Coronary artery (tissue), 2 donors: ENCODE measurements at regions not wholly inside any gene's neighbourhood (a gene's known extent, or its start where the extent isn't known, plus 50 kb on each side); places are given as distances from the start of the nearest gene placed in this dataset.

Experiments used
- DNase-seq: peaks from one replicate; pipeline ENCODE4 v3.0.0-alpha.2; 2017; ENCODE audit warnings: low spot score
- H3K27ac ChIP-seq, 2 donors: fragments of 200-600 bp; sonication (generic); one replicate each; pipeline ENCODE4 v1.5.1; 2016 to 2019
- H3K4me3 ChIP-seq: fragments of 200-600 bp; sonication (generic); 2 replicates; pipeline ENCODE4 v1.5.1; 2016; ENCODE audit warnings: mild to moderate bottlenecking, moderate library complexity
- TF ChIP-seq, protein P1 (sequence below): fragments of 200-600 bp; sonication (generic); IDR thresholded peaks from one replicate; pipeline ENCODE4 v1.5.1; 2019; ENCODE audit warnings: antibody characterized with exemption

DNA sequence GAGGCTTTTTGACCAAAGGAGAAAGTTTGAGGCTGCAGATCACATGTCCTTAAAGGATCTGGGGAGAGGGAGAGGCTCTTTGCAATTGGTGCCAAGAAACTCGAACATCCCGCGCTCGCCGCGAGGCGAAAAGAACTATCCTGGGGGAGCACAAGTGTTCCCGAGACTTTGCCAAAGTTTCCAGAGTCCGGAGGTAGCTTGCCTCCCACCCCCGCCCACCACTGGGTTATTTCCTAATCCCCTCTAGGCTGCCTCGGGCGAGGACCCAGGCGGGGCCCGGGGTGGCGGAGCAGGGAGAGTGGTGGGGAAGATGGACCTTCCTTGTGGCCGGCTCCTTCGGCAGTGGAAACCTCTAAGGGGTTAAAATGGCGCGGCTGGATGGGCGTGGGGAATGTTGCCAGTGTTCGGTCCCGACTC is 114.5 kb downstream of the KCNRG start:
- peak overlapping the region; percentile 37 to 78 for H3K27ac ChIP-seq
- H3K4me3 ChIP-seq: peak overlapping the region; percentile 69
- peak; percentile 76 for DNase-seq
- TF ChIP-seq, protein P1, sequence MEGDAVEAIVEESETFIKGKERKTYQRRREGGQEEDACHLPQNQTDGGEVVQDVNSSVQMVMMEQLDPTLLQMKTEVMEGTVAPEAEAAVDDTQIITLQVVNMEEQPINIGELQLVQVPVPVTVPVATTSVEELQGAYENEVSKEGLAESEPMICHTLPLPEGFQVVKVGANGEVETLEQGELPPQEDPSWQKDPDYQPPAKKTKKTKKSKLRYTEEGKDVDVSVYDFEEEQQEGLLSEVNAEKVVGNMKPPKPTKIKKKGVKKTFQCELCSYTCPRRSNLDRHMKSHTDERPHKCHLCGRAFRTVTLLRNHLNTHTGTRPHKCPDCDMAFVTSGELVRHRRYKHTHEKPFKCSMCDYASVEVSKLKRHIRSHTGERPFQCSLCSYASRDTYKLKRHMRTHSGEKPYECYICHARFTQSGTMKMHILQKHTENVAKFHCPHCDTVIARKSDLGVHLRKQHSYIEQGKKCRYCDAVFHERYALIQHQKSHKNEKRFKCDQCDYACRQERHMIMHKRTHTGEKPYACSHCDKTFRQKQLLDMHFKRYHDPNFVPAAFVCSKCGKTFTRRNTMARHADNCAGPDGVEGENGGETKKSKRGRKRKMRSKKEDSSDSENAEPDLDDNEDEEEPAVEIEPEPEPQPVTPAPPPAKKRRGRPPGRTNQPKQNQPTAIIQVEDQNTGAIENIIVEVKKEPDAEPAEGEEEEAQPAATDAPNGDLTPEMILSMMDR: no peak

DNA sequence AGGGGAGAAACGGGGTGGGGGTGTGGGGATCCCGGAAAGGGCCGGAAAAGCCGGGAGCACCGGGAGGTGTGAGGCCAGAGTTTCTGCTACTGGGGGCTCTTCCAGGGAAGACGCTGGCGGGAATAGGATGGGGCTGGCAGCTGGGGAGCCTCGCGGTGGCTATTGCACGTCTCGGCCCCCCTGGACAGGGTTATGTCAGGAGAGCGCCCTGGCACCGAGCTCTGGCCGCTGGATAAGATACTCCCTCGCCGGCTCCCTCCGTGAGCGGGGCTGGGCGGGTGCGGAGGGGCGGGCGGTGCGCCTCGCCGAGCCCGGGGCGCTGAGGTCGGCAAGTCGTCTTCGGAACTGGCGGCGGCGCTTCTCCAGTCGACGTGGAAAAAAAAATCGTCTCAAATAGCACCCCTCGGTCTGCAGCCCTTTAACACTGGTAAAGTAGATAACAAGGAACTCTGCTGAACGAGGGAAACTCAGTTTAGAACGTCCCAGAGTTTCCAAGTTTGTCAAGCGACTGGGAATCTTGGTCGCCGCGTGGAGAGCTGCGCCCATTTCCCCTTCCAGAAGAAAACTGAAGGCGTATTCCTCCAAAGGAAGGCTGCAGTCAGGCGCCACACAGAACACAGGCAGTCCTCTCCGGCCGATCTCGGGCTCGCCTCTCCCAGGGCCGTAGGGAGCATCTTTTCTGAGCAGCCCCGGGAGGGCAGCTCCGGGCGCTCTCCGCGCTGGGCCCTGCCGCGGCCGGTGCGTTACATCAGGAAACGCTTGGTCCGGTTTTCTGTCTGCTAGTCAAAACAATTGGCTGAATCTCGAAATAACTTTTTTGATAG is 115.1 kb downstream of the KCNRG start:
- TF ChIP-seq, protein P1: no peak
- peak overlapping the region; percentile 69 for H3K4me3 ChIP-seq
- peak overlapping the region; percentile 37 to 78 for H3K27ac ChIP-seq
- peak; percentile 80 for DNase-seq

DNA sequence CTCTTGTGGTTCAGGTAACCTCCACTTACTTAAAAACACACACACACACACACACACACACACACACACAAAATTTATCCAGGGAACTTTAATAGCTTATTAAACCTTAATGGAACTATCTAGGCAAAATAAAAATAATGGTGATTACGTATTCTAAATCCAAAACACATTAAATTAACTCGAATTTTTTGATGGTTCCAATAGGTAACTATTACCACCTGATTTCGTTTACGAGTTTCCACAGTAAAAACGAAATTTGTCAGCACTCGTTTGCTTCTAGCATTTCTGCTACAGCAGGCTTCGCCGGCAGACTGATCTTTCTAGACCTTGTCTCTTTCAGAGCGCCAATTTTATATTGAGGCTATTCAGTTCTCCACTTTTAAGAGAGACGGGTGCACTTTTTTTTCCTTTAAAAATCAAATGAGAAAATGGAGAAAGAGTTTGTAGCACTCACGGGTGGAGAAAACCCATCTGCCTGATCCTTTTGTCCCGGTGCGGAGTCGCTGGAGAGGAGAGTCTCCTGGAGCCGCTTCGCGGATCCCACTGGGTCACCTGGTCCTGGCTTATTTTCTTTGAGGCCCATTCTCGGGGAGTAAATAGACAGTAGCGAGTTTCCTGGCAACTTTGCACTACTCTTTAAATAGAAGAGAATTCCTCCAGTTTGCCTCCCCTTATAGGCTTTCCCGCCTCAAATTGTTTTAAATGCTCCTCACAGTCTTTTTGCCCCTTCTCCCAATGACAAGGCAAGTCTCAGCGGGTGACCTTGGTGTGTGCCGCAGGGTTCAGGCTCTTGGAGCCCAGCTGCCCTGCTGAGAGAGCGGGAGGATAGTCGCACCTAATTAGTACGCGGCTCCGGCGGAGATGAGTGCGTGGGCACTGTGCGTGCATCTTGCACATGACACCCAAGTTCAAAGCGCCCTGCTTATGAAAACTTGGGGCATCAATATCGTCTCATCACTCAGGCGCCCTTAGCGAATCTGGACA is 117.0 kb downstream of the KCNRG start:
- H3K4me3 ChIP-seq: no peak overlapping the region
- TF ChIP-seq, protein P1: no peak
- H3K27ac ChIP-seq: no peak overlapping the region
- no peak for DNase-seq

DNA sequence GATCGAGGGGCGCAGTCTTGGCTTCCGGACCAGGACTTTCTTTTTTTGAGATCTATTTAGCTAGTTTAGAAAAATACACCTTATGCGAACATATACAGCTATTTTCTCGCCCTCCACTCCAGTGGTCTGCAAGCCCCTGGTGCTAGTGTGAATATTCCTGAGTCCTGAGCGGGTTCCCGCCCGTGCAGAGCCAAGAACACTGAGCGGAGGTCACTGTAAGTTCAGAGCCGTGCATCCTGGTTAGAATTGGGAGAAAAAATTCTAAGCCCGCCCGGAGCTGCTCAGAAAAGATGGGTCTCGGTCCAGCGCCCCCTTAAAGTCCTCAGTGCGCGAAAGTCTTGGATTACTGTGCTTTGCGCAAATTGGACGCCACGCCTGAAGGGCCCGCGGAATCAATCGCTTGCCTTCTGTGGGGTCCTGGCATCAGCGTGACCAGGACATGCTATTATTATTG is 117.7 kb downstream of the KCNRG start:
- Histone ChIP-seq H3K4me3 (no peak overlapping the region), H3K27ac (no peak overlapping the region)
- no peak for DNase-seq
- TF ChIP-seq, protein P1: no peak

DNA sequence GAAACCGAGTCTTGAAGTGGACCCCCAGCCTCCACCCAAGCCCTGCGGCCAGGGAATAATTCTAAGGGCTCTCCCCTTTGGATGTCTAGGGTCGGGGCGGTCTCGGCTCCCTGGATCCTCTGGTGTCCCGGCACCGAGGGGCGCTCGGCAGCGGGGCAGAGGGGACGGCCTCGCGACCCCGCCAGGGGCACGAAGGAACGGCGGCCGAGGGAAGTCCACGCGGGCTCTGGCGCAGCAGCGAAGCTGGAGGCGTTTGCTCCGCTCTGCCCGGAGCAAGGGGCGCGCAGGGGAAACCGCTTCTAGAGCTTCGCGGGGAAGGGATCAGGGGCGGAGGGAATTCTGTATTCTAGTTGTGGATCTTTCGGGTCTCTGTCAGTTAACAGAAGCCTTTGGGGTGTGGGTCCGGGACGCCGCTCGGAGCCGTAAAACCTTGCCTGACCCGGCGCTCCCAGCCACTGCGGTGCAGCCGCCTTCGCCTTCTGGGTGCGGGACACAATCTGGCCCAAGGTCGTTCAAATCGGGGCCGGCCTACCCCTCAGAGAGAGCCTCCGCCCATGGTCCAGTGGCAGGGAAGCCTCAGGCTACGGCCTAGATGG is 118.2 kb downstream of the KCNRG start:
- Histone ChIP-seq H3K4me3 (no peak overlapping the region), H3K27ac (no peak overlapping the region)
- TF ChIP-seq, protein P1: no peak
- DNase-seq: no peak

DNA sequence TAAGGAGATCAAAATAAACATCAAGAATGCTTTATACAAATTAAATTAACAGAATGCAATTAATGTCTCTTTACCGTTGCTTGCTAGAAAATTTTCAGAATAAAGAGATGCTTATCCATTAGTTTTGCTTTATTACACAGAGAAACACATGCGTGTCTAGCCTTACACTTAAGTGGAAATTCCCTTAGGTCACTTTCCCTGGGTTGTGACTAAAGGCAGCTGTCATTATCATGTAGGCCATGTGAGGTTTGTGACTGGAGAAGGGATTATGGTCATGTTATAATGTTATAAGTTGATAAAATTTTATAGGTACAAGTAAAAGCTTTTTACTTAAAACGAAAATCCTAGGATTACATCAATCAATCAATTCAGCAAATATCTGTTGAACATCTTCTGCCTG is 121.0 kb downstream of the KCNRG start:
- TF ChIP-seq, protein P1: no peak
- DNase-seq: no peak
- Histone ChIP-seq H3K4me3 (no peak overlapping the region), H3K27ac (no peak overlapping the region)
